H1 (cell line): ENCODE measurements at regions not wholly inside any gene's neighbourhood (a gene's known extent, or its start where the extent isn't known, plus 50 kb on each side); places are given as distances from the start of the nearest gene placed in this dataset.

Experiments used
- CHD7 ChIP-seq: fragments of 300-600 bp; sonication (generic); IDR thresholded peaks from 2 replicates; pipeline ENCODE4 v1.7.1; 2012; ENCODE audit warnings: low read length, moderate library complexity, mild to moderate bottlenecking, inconsistent platforms; ENCODE audit not compliant: insufficient replicate concordance
- EGR1 ChIP-seq: IDR thresholded peaks from 2 replicates; pipeline ENCODE4 v1.6.1; 2011; ENCODE audit warnings: low read depth, low read length, borderline replicate concordance
- EZH2 ChIP-seq: fragments of 200-600 bp; sonication (generic); IDR thresholded peaks from 2 replicates; pipeline ENCODE4 v1.7.1; 2012; ENCODE audit warnings: low read depth, mild to moderate bottlenecking, moderate library complexity, low read length, inconsistent platforms; ENCODE audit not compliant: severe bottlenecking
- HDAC6 ChIP-seq: IDR thresholded peaks from one replicate; pipeline ENCODE4 v1.7.1; 2012; ENCODE audit warnings: low read depth, mild to moderate bottlenecking, inconsistent platforms, low read length, moderate library complexity
- JUND ChIP-seq: IDR thresholded peaks from 2 replicates; pipeline ENCODE4 v1.6.1; 2011; ENCODE audit warnings: mild to moderate bottlenecking, improper control_type of control experiment, low read length
- MAX ChIP-seq: IDR thresholded peaks from 2 replicates; pipeline ENCODE4 v1.6.1; 2012; ENCODE audit warnings: inconsistent platforms
- RBBP5 ChIP-seq: IDR thresholded peaks from 2 replicates; pipeline ENCODE4 v1.7.1; 2012; ENCODE audit warnings: low read depth, mild to moderate bottlenecking, inconsistent platforms, low read length, moderate library complexity, borderline replicate concordance
- SIRT6 ChIP-seq: IDR thresholded peaks from one replicate; pipeline ENCODE4 v1.7.1; 2012; ENCODE audit warnings: low read length, inconsistent platforms
- SP1 ChIP-seq: IDR thresholded peaks from 2 replicates; pipeline ENCODE4 v1.6.1; 2011; ENCODE audit warnings: low read depth, low read length
- SRF ChIP-seq: IDR thresholded peaks from 2 replicates; pipeline ENCODE4 v1.6.1; 2011; ENCODE audit warnings: mild to moderate bottlenecking, low read depth, low read length, moderate library complexity

- TF ChIP-seq CHD7 (no peak), SIRT6 (no peak), JUND (no peak), SRF (no peak), EZH2 (no peak), EGR1 (no peak), SP1 (no peak), MAX (no peak), RBBP5 (no peak), HDAC6 (no peak)
Observed at GRCh38 chr1:177620636-177621190, 349.1 kb downstream of the SEC16B start (continued).
